Muscle of leg (tissue), 3 donors: ENCODE measurements at regions not wholly inside any gene's neighbourhood (a gene's known extent, or its start where the extent isn't known, plus 50 kb on each side); places are given as distances from the start of the nearest gene placed in this dataset.

Experiments
- DNase-seq: peaks from one replicate; pipeline ENCODE4 v3.0.0; 2013
- H3K27ac ChIP-seq: one replicate; pipeline ENCODE4 v1.5.1; 2013; ENCODE audit warnings: mild to moderate bottlenecking, low read length, control low read depth
- H3K27me3 ChIP-seq: one replicate; pipeline ENCODE4 v1.6.1; 2013; ENCODE audit warnings: low read length; ENCODE audit not compliant: control insufficient read depth, insufficient read depth
- H3K36me3 ChIP-seq: one replicate; pipeline ENCODE4 v1.6.1; 2013; ENCODE audit warnings: low read length; ENCODE audit not compliant: control insufficient read depth, insufficient read depth
- H3K4me1 ChIP-seq: one replicate; pipeline ENCODE4 v1.6.1; 2013; ENCODE audit warnings: low read length; ENCODE audit not compliant: control insufficient read depth, insufficient read depth
- H3K4me3 ChIP-seq: one replicate; pipeline ENCODE4 v1.5.1; 2013; ENCODE audit warnings: low read length, control low read depth
- H3K9me3 ChIP-seq: replicated peaks from 2 replicates; pipeline ENCODE4 v1.6.1; 2013; ENCODE audit warnings: low read depth, low read length; ENCODE audit not compliant: control insufficient read depth
- WGBS: methylation state at CpG from one replicate; pipeline ENCODE4 v1.1.5; 2013; ENCODE audit warnings: missing lambda C conversion rate; ENCODE audit not compliant: insufficient coverage; 5-methylcytosine and 5-hydroxymethylcytosine counted together

DNA sequence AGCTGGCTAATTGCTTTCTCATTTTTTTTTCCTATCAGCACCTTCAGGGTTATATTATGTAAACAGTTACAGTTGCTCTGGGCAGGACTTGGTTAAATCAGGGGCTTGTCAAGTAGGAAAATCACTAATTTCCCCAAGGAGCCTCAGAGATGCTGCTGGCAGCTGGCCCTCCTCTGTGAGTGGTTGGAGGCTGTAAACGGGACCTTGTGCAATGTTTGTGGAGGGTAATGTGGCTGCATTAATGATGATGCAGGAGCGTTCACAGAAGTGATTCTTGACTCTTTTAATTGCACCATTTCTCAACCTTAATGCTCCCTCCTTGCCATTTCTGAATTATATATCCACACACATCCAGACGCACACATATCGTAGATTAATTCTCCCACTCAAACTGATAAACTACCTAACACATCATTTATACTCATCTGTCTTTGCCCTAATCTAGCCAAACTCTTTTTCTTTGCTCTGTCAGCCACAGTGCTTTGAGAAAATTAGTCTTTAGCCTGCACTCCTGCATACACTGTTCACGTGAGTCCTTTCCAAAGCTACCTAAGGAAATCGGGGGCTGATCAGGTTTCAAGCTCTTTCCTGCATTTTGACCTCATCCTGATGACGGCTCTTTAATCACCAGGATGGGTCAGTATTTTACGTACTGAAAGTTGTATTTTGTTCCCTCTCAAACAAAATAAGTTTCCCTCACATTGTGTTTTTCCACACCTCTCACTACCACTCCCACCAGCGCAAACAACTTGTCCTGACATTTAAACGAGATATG, 154.4 kb upstream of the PIRT start:
- H3K27ac ChIP-seq = no peak overlapping the region
- peaks cover 8% of the 10 kb centered on the region for H3K4me1 ChIP-seq
- no peak overlapping the region for H3K4me3 ChIP-seq
- H3K36me3 ChIP-seq = no peaks in the 10 kb centered on the region
- no peaks in the 10 kb centered on the region for H3K27me3 ChIP-seq
- no peaks in the 10 kb centered on the region for H3K9me3 ChIP-seq
- WGBS = 29% methylated on average over 8 of the region's 10 CpGs
- DNase-seq = peak; percentile 69

DNA sequence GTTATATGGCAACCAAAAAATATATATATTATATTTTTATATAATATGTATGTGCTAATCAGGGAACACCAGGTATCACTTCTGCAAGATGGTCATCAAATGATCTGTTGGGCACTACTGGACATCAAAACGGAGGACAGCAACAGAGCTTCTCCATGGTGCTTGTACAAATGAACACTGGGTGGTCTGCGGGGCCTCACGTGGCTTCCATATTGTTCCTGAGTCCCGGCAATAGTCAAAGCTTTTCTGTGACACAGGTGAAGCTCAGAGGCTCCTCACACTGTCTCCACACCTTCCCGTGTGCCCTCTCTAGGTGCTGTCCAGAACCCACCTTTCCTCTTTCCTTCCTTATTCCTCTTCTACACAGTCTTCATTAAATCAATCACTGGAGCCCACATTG, 149.9 kb upstream of the PIRT start:
- H3K27ac ChIP-seq = no peak overlapping the region
- WGBS = 87% methylated on average over 5 of the region's 5 CpGs
- no peak for DNase-seq
- H3K36me3 ChIP-seq = no peaks in the 10 kb centered on the region
- no peak overlapping the region for H3K4me3 ChIP-seq
- peaks cover 4% of the 10 kb centered on the region for H3K4me1 ChIP-seq
- no peaks in the 10 kb centered on the region for H3K9me3 ChIP-seq
- no peaks in the 10 kb centered on the region for H3K27me3 ChIP-seq

- H3K9me3 ChIP-seq = no peaks in the 10 kb centered on the region
- DNase-seq = no peak
- WGBS = 83% methylated on average over 1 of the region's 3 CpGs
- H3K27me3 ChIP-seq = no peaks in the 10 kb centered on the region
- H3K4me1 ChIP-seq = no peaks in the 10 kb centered on the region
- H3K36me3 ChIP-seq = no peaks in the 10 kb centered on the region
- H3K4me3 ChIP-seq = no peak overlapping the region
- no peak overlapping the region for H3K27ac ChIP-seq
Measured at GRCh38 chr17:10984220-10984619, 146.3 kb upstream of the PIRT start.

DNA sequence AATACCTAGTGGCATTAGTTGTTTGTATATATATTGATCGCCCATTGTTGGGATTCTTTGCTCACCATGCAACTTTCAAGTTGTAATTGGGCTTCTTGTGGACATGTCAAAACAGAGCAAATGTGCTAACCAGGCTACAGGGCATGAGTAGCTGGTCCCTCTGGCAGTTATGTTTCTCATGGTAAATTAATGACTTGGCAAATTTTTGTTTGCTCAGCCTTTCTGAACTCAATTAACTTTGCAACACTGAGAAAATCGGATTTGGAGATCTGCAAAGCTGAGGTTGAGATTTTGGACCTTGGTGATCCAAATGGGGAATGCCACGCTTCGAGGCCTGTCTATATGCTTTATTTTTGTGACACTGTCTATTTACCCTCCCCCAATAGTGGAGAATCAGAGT, 138.5 kb upstream of the PIRT start:
- H3K4me3 ChIP-seq = no peak overlapping the region
- 90% methylated on average over 2 of the region's 4 CpGs for WGBS

GRCh38 chr17:10968007-10968406, 130.1 kb upstream of the PIRT start:
- Histone ChIP-seq H3K27me3 (no peaks in the 10 kb centered on the region), H3K4me1 (no peaks in the 10 kb centered on the region), H3K36me3 (no peaks in the 10 kb centered on the region), H3K27ac (no peak overlapping the region), H3K4me3 (no peak overlapping the region), H3K9me3 (no peaks in the 10 kb centered on the region)
- no peak for DNase-seq

More for the DNA sequence above, 138.5 kb upstream of the PIRT start:
- no peak for DNase-seq
- H3K36me3 ChIP-seq = no peaks in the 10 kb centered on the region
- no peak overlapping the region for H3K27ac ChIP-seq
- no peaks in the 10 kb centered on the region for H3K9me3 ChIP-seq
- no peaks in the 10 kb centered on the region for H3K27me3 ChIP-seq
- H3K4me1 ChIP-seq = no peaks in the 10 kb centered on the region

DNA sequence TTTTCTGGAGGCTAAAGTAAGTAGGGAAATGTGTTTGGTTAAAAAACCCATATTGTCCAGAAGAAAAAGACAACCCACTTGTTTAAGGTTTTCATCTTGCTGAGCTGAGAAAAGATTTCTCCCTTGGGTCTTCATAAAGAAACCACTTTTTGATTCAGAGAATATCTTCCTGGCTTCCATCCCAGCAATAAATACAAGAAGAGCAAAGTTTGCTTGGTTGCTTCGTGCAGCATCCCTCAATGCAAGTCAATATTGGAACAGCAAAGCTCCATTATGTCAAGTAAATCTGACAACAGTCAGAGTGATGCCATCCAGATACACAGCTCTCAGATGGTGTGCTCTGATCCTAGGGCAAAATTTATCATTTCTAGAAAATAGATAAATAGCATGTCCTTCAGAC, 118.9 kb upstream of the PIRT start:
- Histone ChIP-seq H3K36me3 (no peaks in the 10 kb centered on the region), H3K27ac (no peak overlapping the region), H3K27me3 (no peaks in the 10 kb centered on the region), H3K9me3 (no peaks in the 10 kb centered on the region), H3K4me3 (no peak overlapping the region), H3K4me1 (no peaks in the 10 kb centered on the region)
- DNase-seq = peak; percentile 39
- 14% methylated on average over 1 of the region's 1 CpG for WGBS

GRCh38 chr17:10944819-10945218, 106.9 kb upstream of the PIRT start:
- H3K4me3 ChIP-seq = no peak overlapping the region
- no peak for DNase-seq
- H3K27me3 ChIP-seq = no peaks in the 10 kb centered on the region
- H3K36me3 ChIP-seq = no peaks in the 10 kb centered on the region
- H3K9me3 ChIP-seq = no peaks in the 10 kb centered on the region
- WGBS = 41% methylated on average over 3 of the region's 4 CpGs
- H3K4me1 ChIP-seq = no peaks in the 10 kb centered on the region
- no peak overlapping the region for H3K27ac ChIP-seq

GRCh38 chr17:10936931-10937330, 99.0 kb upstream of the PIRT start:
- 65% methylated on average over 3 of the region's 7 CpGs for WGBS
- Histone ChIP-seq H3K36me3 (no peaks in the 10 kb centered on the region), H3K27me3 (no peaks in the 10 kb centered on the region), H3K4me1 (no peaks in the 10 kb centered on the region), H3K27ac (no peak overlapping the region), H3K9me3 (no peaks in the 10 kb centered on the region), H3K4me3 (no peak overlapping the region)
- DNase-seq = no peak

DNA sequence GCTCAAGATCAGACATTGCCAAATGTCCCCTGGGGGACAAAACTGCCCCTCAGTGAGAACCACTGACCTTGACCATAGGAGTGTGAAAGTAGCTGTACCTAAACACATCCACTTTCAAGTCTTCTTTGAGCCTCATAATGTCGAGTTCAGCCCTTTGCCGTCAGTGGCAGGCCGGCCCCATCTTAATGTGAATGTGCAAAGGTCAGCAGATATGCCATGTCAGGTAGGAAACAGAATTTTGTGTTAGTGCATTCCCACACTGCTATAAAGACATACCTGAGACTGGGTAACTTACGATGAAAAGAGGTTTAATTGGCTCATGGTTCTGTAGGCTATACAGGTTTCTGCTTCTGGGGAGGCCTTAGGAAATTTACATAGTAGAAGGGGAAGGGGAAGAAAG, 95.1 kb upstream of the PIRT start:
- no CpG with 5 or more reads among the region's 4 CpGs for WGBS
- H3K36me3 ChIP-seq = no peaks in the 10 kb centered on the region
- no peak overlapping the region for H3K4me3 ChIP-seq
- H3K27ac ChIP-seq = no peak overlapping the region
- DNase-seq = no peak
- H3K27me3 ChIP-seq = no peaks in the 10 kb centered on the region
- H3K9me3 ChIP-seq = no peaks in the 10 kb centered on the region
- peaks cover 9% of the 10 kb centered on the region for H3K4me1 ChIP-seq

DNA sequence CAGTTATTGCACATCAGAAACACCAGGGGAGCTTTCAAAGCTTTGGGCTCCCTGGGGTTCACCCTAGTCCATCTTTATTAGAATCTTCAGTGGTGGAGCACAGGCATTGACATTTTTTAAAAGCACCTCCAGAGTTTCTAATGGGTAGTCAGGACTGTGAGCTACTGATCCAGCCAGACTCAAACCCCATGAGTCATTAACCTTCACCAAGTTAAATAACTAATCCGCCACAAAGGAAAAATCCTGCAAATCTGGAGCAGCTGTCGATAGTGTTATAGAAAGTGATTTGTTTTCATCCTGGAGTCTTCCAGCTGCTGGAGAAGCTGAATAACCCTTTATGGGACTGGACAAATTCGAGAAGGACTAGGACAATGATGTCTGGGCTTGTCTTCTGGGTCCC, 93.2 kb upstream of the PIRT start:
- Histone ChIP-seq H3K4me1 (peaks cover 9% of the 10 kb centered on the region), H3K9me3 (no peaks in the 10 kb centered on the region), H3K27ac (no peak overlapping the region), H3K36me3 (no peaks in the 10 kb centered on the region), H3K4me3 (no peak overlapping the region), H3K27me3 (no peaks in the 10 kb centered on the region)
- peak; percentile 6 for DNase-seq
- no CpG with 5 or more reads among the region's 3 CpGs for WGBS

DNA sequence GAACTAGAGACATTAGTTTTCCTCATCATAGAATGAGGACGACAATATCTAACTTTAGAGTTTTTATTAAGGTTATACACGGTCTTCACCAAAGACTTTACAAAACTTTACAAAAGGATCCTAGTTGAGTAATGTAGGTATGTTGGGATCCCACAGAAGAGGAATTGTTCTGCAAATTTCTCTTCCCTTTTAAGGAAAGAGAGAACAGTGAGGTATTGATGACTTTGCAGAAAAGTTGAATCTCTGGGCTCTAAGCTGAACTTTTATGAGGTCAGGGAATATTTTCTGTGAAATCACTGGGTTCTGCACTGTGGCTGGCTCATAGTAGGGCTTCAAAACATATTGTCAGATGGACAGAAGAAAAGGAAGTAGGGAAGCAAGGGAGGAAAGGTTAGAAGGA, 89.8 kb upstream of the PIRT start:
- no CpG with 5 or more reads among the region's 2 CpGs for WGBS
- Histone ChIP-seq H3K27me3 (no peaks in the 10 kb centered on the region), H3K27ac (no peak overlapping the region), H3K4me1 (peaks cover 9% of the 10 kb centered on the region), H3K9me3 (no peaks in the 10 kb centered on the region), H3K36me3 (no peaks in the 10 kb centered on the region), H3K4me3 (no peak overlapping the region)
- no peak for DNase-seq
